MM.1S (cell line): ENCODE measurements at regions not wholly inside any gene's neighbourhood (a gene's known extent, or its start where the extent isn't known, plus 50 kb on each side); places are given as distances from the start of the nearest gene placed in this dataset.

Experiments used
- EZH2 ChIP-seq: fragments of 300-600 bp; sonication (generic); optimal IDR thresholded peaks from 2 replicates; pipeline ENCODE3; 2017; ENCODE audit warnings: low read depth, mild to moderate bottlenecking, antibody characterized with exemption, low read length, mixed read lengths
- TF ChIP-seq, protein P1 (sequence below): fragments of 300-600 bp; sonication (generic); IDR thresholded peaks from 2 replicates; pipeline ENCODE4 v1.5.1; 2016; ENCODE audit warnings: antibody characterized with exemption, low read length, mixed read lengths

DNA sequence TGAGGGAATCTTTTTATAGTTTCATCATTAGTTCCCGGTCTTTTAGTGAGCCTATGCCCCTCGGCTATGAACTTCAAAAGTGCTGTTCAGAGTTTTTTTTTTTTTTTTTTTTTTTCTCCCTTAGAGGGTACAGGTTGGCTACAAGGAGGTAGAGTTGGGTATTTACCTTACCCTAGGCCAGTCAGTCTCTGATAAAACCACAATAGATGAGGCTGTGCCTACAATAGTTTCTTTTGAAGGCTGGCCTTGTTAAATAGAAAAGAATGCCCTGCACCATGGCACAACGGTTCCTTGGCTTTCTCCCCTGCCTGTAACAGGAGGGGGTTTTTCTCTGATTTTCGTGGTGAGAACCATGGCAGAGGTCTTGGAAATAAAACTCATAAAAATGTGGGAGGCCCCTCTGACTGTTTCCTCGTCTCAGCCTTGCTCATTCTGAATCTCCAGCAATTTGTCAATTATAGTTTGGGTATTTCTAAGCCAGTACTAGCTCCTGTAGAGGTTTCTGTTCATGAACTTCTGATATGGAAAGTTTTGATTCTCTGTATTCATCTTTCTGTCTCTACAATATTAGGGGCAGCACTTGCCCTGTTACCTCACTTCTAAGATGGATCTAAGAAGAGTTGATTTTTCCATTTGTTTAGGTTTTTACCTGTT, 152.0 kb downstream of the MTRR start:
- TF ChIP-seq, protein P1, sequence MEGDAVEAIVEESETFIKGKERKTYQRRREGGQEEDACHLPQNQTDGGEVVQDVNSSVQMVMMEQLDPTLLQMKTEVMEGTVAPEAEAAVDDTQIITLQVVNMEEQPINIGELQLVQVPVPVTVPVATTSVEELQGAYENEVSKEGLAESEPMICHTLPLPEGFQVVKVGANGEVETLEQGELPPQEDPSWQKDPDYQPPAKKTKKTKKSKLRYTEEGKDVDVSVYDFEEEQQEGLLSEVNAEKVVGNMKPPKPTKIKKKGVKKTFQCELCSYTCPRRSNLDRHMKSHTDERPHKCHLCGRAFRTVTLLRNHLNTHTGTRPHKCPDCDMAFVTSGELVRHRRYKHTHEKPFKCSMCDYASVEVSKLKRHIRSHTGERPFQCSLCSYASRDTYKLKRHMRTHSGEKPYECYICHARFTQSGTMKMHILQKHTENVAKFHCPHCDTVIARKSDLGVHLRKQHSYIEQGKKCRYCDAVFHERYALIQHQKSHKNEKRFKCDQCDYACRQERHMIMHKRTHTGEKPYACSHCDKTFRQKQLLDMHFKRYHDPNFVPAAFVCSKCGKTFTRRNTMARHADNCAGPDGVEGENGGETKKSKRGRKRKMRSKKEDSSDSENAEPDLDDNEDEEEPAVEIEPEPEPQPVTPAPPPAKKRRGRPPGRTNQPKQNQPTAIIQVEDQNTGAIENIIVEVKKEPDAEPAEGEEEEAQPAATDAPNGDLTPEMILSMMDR, result no peak
- no peak for TF ChIP-seq EZH2
